Uterus (tissue), 2 donors: ENCODE measurements at regions not wholly inside any gene's neighbourhood (a gene's known extent, or its start where the extent isn't known, plus 50 kb on each side); places are given as distances from the start of the nearest gene placed in this dataset.
"Not testable (repeated sequence)": the region's sequence is repeated elsewhere in the genome, so short reads cannot be mapped to it uniquely, and the experiment has no call there.

Source experiments
- CTCF ChIP-seq, 4 experiments: fragments of 200-600 bp in 2 of 4; fragments of 450-650 bp in 2 of 4; sonication (generic) in 2 of 4; IDR thresholded peaks; one replicate each; pipeline ENCODE4 v1.5.1; 2016 to 2019; ENCODE audit warnings: antibody characterized with exemption in 4 of 4, mild to moderate bottlenecking in 2 of 4, moderate library complexity in 1 of 4
- POLR2A ChIP-seq, 2 donors: fragments of 450-650 bp; IDR thresholded peaks; one replicate each; pipeline ENCODE4 v1.6.1; 2016; ENCODE audit warnings: antibody characterized with exemption in 2 of 2, mild to moderate bottlenecking in 1 of 2, moderate library complexity in 1 of 2

GRCh38 chr21:5022748-5023147 is 5498.6 kb upstream of the TPTE start:
- not testable (repeated sequence) for TF ChIP-seq POLR2A, CTCF (IDR thresholded peaks at IDR 0.05)
